SK-N-SH (cell line): ENCODE measurements at regions not wholly inside any gene's neighbourhood (a gene's known extent, or its start where the extent isn't known, plus 50 kb on each side); places are given as distances from the start of the nearest gene placed in this dataset.

Experiments used
- CTCF ChIA-PET: fragments of 300-600, 350-600 bp; formaldehyde crosslinking; extraction: SDS; loops from one replicate; lab custom pipeline; 2021; lab: Yijun Ruan, JAX
- POLR2A ChIA-PET: fragments of 350-600 bp; sonication (Branson Sonifier 250); formaldehyde crosslinking; extraction: SDS; loops from one replicate; lab custom pipeline; 2020; ENCODE audit warnings: antibody characterized with exemption, inconsistent platforms; lab: Yijun Ruan, JAX
- DNase-seq: peaks from one replicate; pipeline ENCODE4 v3.0.0; 2012
- H2AFZ ChIP-seq: fragments of 200-600 bp; sonication (generic); 2 replicates; pipeline ENCODE4 v1.8.1; 2016; ENCODE audit warnings: antibody characterized with exemption, mild to moderate bottlenecking, low read depth
- H3F3A ChIP-seq: fragments of 200-600 bp; sonication (generic); replicated peaks from 2 replicates; pipeline ENCODE3; 2016; ENCODE audit warnings: antibody characterized with exemption, mild to moderate bottlenecking; ENCODE audit not compliant: insufficient read depth
- H3K27ac ChIP-seq, 2 experiments: fragments of 200-500 bp in 1 of 2; fragments of 200-600 bp in 1 of 2; sonication (Bioruptor generic) in 1 of 2; sonication (generic), shearing (Covaris generic) in 1 of 2; 2 replicates each; pipeline versions ENCODE4 v1.5.1 to v1.6.1; 2014 to 2016; ENCODE audit warnings: low read depth in 2 of 2, inconsistent platforms in 1 of 2, low read length in 1 of 2, mild to moderate bottlenecking in 1 of 2, mixed read lengths in 1 of 2
- H3K27me3 ChIP-seq: fragments of 200-600 bp; sonication (generic), shearing (Covaris generic); 2 replicates; pipeline ENCODE4 v1.6.1; 2016; ENCODE audit warnings: mixed run types; ENCODE audit not compliant: insufficient read depth
- H3K36me3 ChIP-seq, 2 experiments: fragments of 200-500 bp in 1 of 2; fragments of 200-600 bp in 1 of 2; sonication (Bioruptor generic) in 1 of 2; sonication (generic) in 1 of 2; replicated peaks in 1 of 2; 2 replicates each; pipeline versions ENCODE3 to v1.5.1; 2014 to 2016; ENCODE audit warnings: low read length in 1 of 2, mild to moderate bottlenecking in 1 of 2; ENCODE audit not compliant: insufficient read depth in 2 of 2, control insufficient read depth in 1 of 2
- H3K4me1 ChIP-seq, 2 experiments: fragments of 200-500 bp in 1 of 2; fragments of 200-600 bp in 1 of 2; sonication (Bioruptor generic) in 1 of 2; sonication (generic), shearing (Covaris generic) in 1 of 2; 2 replicates each; pipeline versions ENCODE4 v1.5.1 to v1.6.1; 2014 to 2016; ENCODE audit warnings: low read depth in 1 of 2, low read length in 1 of 2, mixed run types in 1 of 2; ENCODE audit not compliant: insufficient read depth in 2 of 2, control insufficient read depth in 1 of 2
- H3K4me2 ChIP-seq: fragments of 200-600 bp; sonication (generic), shearing (Covaris generic); 2 replicates; pipeline ENCODE4 v1.6.1; 2017; ENCODE audit warnings: mixed run types
- H3K4me3 ChIP-seq, 2 experiments: fragments of 200-500 bp in 1 of 2; fragments of 200-600 bp in 1 of 2; sonication (Bioruptor generic) in 1 of 2; sonication (generic), shearing (Covaris generic) in 1 of 2; 2 replicates each; pipeline versions ENCODE4 v1.5.1 to v1.8.1; 2014 to 2016; ENCODE audit warnings: low read depth in 2 of 2, inconsistent platforms in 1 of 2, low read length in 1 of 2, mild to moderate bottlenecking in 1 of 2, mixed read lengths in 1 of 2, moderate library complexity in 1 of 2
- H3K79me2 ChIP-seq: fragments of 200-600 bp; sonication (generic); 2 replicates; pipeline ENCODE4 v1.8.1; 2017; ENCODE audit warnings: mild to moderate bottlenecking; ENCODE audit not compliant: insufficient read depth
- H3K9ac ChIP-seq: fragments of 200-600 bp; sonication (generic); 2 replicates; pipeline ENCODE4 v1.6.1; 2017; ENCODE audit warnings: mixed run types
- H3K9me2 ChIP-seq: fragments of 200-600 bp; sonication (generic); 2 replicates; pipeline ENCODE4 v1.6.1; 2017; ENCODE audit warnings: mixed run types
- H3K9me3 ChIP-seq: fragments of 200-600 bp; sonication (generic); 2 replicates; pipeline ENCODE4 v1.6.1; 2017; ENCODE audit warnings: mixed run types, mild to moderate bottlenecking, moderate library complexity
- H4K20me1 ChIP-seq: fragments of 200-600 bp; sonication (generic); 2 replicates; pipeline ENCODE4 v1.6.1; 2017; ENCODE audit warnings: mild to moderate bottlenecking, mixed run types; ENCODE audit not compliant: insufficient read depth
- CHD2 ChIP-seq: fragments of 150-350 bp; IDR thresholded peaks from 2 replicates; pipeline ENCODE4 v1.6.1; 2018; ENCODE audit warnings: low read length; ENCODE audit not compliant: partially characterized antibody
- CTCF ChIP-seq: fragments of 200-600 bp; sonication (generic); IDR thresholded peaks from 2 replicates; pipeline ENCODE4 v1.6.1; 2017; ENCODE audit warnings: antibody characterized with exemption, mild to moderate bottlenecking, moderate library complexity
- ELF1 ChIP-seq: IDR thresholded peaks from 2 replicates; pipeline ENCODE4 v1.4.0; 2012
- EP300 ChIP-seq, 2 experiments: IDR thresholded peaks; 2 replicates each; pipeline versions ENCODE4 v1.4.0 to v1.6.1; 2012; ENCODE audit warnings: borderline replicate concordance in 1 of 2, low read depth in 1 of 2, low read length in 1 of 2
- FOSL2 ChIP-seq: IDR thresholded peaks from 2 replicates; pipeline ENCODE4 v1.4.0; 2012; ENCODE audit warnings: low read depth, mild to moderate bottlenecking, moderate library complexity, borderline replicate concordance
- FOXJ3 ChIP-seq: sonication (generic); formaldehyde crosslinking; IDR thresholded peaks from 2 replicates; pipeline ENCODE4 v1.5.1; 2020; ENCODE audit warnings: mild to moderate bottlenecking, missing genetic modification reagents
- JUND ChIP-seq: IDR thresholded peaks from 2 replicates; pipeline ENCODE4 v1.4.0; 2012
- MEF2A ChIP-seq: IDR thresholded peaks from 2 replicates; pipeline ENCODE4 v1.4.0; 2012; ENCODE audit warnings: low read depth, borderline replicate concordance
- MXI1 ChIP-seq: IDR thresholded peaks from 2 replicates; pipeline ENCODE4 v1.6.1; 2012; ENCODE audit warnings: mild to moderate bottlenecking, low read depth, low read length, improper control_type of control experiment
- PBX3 ChIP-seq: IDR thresholded peaks from 2 replicates; pipeline ENCODE4; 2012
- RAD21 ChIP-seq: IDR thresholded peaks from 2 replicates; pipeline ENCODE4 v1.6.1; 2012; ENCODE audit warnings: mild to moderate bottlenecking, low read length
- RFX5 ChIP-seq: IDR thresholded peaks from 2 replicates; pipeline ENCODE4 v1.6.1; 2012; ENCODE audit warnings: mild to moderate bottlenecking, improper control_type of control experiment, low read length
- SMC3 ChIP-seq: IDR thresholded peaks from 2 replicates; pipeline ENCODE4 v1.6.1; 2012; ENCODE audit warnings: low read depth, low read length, improper control_type of control experiment
- TAF1 ChIP-seq: IDR thresholded peaks from 2 replicates; pipeline ENCODE4 v1.6.1; 2012; ENCODE audit warnings: low read depth, mild to moderate bottlenecking, low read length, moderate library complexity, borderline replicate concordance
- TEAD4 ChIP-seq: IDR thresholded peaks from 2 replicates; pipeline ENCODE4 v1.4.0; 2012; ENCODE audit warnings: mild to moderate bottlenecking, borderline replicate concordance; ENCODE audit not compliant: insufficient read depth
- USF2 ChIP-seq: fragments of 150-350 bp; IDR thresholded peaks from 2 replicates; pipeline ENCODE4 v1.6.1; 2017; ENCODE audit warnings: antibody characterized with exemption, low read length, low read depth, borderline replicate concordance
- YY1 ChIP-seq: IDR thresholded peaks from 2 replicates; pipeline ENCODE4 v1.4.0; 2012; ENCODE audit warnings: low read depth, mild to moderate bottlenecking
- ZBTB33 ChIP-seq: IDR thresholded peaks from 2 replicates; pipeline ENCODE4 v1.4.0; 2012; ENCODE audit warnings: low read depth, borderline replicate concordance
- WGBS: methylation state at CpG from one replicate; pipeline ENCODE4 v1.1.6; 2017; ENCODE audit warnings: low lambda C conversion rate; 5-methylcytosine and 5-hydroxymethylcytosine counted together

GRCh38 chr18:22800551-22800951, 132.6 kb upstream of the RBBP8 start:
- TF ChIP-seq CHD2, result no peak
- no peak for TF ChIP-seq SMC3
- no peak for TF ChIP-seq JUND
- no peak for TF ChIP-seq RFX5
- TF ChIP-seq MEF2A, result no peak
- TF ChIP-seq PBX3, result no peak
- TF ChIP-seq FOXJ3 (CRISPR knock-in tag), result no peak
- no peak for TF ChIP-seq CTCF
- no peak for TF ChIP-seq MXI1
- no peak for TF ChIP-seq YY1
- no peak for TF ChIP-seq RAD21
- no peak for TF ChIP-seq USF2
- no peak for TF ChIP-seq EP300 (IDR thresholded peaks at IDR 0.05; ENCODE audit: borderline replicate concordance in 1 of 2, low read depth in 1 of 2, low read length in 1 of 2)
- TF ChIP-seq ZBTB33, result no peak
- TF ChIP-seq TAF1, result no peak
- no peak for TF ChIP-seq TEAD4
- TF ChIP-seq FOSL2, result no peak
- no peak for TF ChIP-seq ELF1
- no peak for DNase-seq
- Histone ChIP-seq H3K4me1 (no peaks in the 10 kb centered on the region; a peak in 2 of 4 replicates), H3K9me2 (no peaks in the 10 kb centered on the region), H3K4me2 (no peak overlapping the region), H3K36me3 (no peaks in the 10 kb centered on the region), H3K4me3 (no peak overlapping the region), H3K9ac (no peak overlapping the region), H4K20me1 (no peaks in the 10 kb centered on the region), H3K27ac (no peak overlapping the region), H3K9me3 (no peaks in the 10 kb centered on the region), H3F3A (peaks cover 3% of the 10 kb centered on the region), H3K79me2 (no peaks in the 10 kb centered on the region), H2AFZ (no peak overlapping the region), H3K27me3 (no peaks in the 10 kb centered on the region)
- CTCF ChIA-PET, result interaction anchor here (1.0 to 5.7 kb wide), 7 partner anchors 9 to 611 kb away, joined by 3 to 85 read pairs (median 5); no protein-coding TSS in a partner anchor
- POLR2A ChIA-PET, result no interaction called here
- WGBS, result 79% methylated on average over 7 of the region's 7 CpGs
